ENCODE measurements at regions not wholly inside any gene's neighbourhood (a gene's known extent, or its start where the extent isn't known, plus 50 kb on each side); places are given as distances from the start of the nearest gene placed in this dataset.

GRCh38 chr4:156053174-156053573 is 99.5 kb upstream of the CTSO start:
- Histone ChIP-seq H3K4me3 (no peak overlapping the region), H3K27me3 (replicated peaks in 1 of 7) (no peaks in the 10 kb centered on the region), H3K9me3 (no peaks in the 10 kb centered on the region), H3K36me3 (no peaks in the 10 kb centered on the region), H3K27ac (no peak overlapping the region), H3K4me1 (no peaks in the 10 kb centered on the region)
- no peak for DNase-seq
- intact Hi-C loops (cut with DNase I; ENCODE audit: low total_unique reads) = no loop called here
- TF ChIP-seq POLR2A (IDR thresholded peaks at IDR 0.05) (no peak), CTCF (IDR thresholded peaks at IDR 0.05 in 8 of 11, conservative IDR thresholded peaks at IDR 0.05 in 3 of 11) (no peak), POLR2AphosphoS5 (IDR thresholded peaks at IDR 0.05) (no peak)
- 67 to 78% (median 77%) methylated on average over 3 of the region's 3 CpGs for WGBS, 5 donors

- DNase-seq = no peak
- intact Hi-C loops (cut with DNase I; ENCODE audit: low total_unique reads) = no loop called here
- no peaks in the 10 kb centered on the region for H3K4me1 ChIP-seq
- no peak overlapping the region for H3K4me3 ChIP-seq
- no peak overlapping the region for H3K27ac ChIP-seq
- H3K9me3 ChIP-seq = no peaks in the 10 kb centered on the region
- WGBS, 5 donors = 86 to 94% (median 89%) methylated on average over 2 of the region's 2 CpGs
- H3K27me3 ChIP-seq (replicated peaks in 1 of 7) = no peaks in the 10 kb centered on the region
- TF ChIP-seq CTCF (IDR thresholded peaks at IDR 0.05 in 8 of 11, conservative IDR thresholded peaks at IDR 0.05 in 3 of 11) (no peak), POLR2A (IDR thresholded peaks at IDR 0.05) (no peak), POLR2AphosphoS5 (IDR thresholded peaks at IDR 0.05) (no peak)
- no peaks in the 10 kb centered on the region for H3K36me3 ChIP-seq
These were observed 98.5 kb upstream of the CTSO start for GRCh38 chr4:156052116-156052515.

GRCh38 chr4:156038772-156039171 is 85.1 kb upstream of the CTSO start:
- Histone ChIP-seq H3K4me3 (no peak overlapping the region), H3K4me1 (no peaks in the 10 kb centered on the region), H3K27ac (no peak overlapping the region), H3K36me3 (no peaks in the 10 kb centered on the region), H3K27me3 (replicated peaks in 1 of 7) (no peaks in the 10 kb centered on the region), H3K9me3 (peaks cover 0 to 5% (median 0%) of the 10 kb centered on the region in 8 donors)
- intact Hi-C loops (cut with DNase I; ENCODE audit: low total_unique reads) = no loop called here
- no peak for TF ChIP-seq POLR2A (IDR thresholded peaks at IDR 0.05)
- no peak for TF ChIP-seq POLR2AphosphoS5 (IDR thresholded peaks at IDR 0.05)
- no peak for TF ChIP-seq CTCF (IDR thresholded peaks at IDR 0.05 in 8 of 11, conservative IDR thresholded peaks at IDR 0.05 in 3 of 11)
- DNase-seq = no peak
- 76 to 83% (median 80%) methylated on average over 4 of the region's 4 CpGs for WGBS, 5 donors

GRCh38 chr4:156036496-156036895 is 82.8 kb upstream of the CTSO start:
- Histone ChIP-seq H3K4me1 (no peaks in the 10 kb centered on the region), H3K4me3 (no peak overlapping the region), H3K36me3 (no peaks in the 10 kb centered on the region), H3K27me3 (replicated peaks in 1 of 7) (no peaks in the 10 kb centered on the region), H3K9me3 (no peaks in the 10 kb centered on the region), H3K27ac (no peak overlapping the region)
- no peak for TF ChIP-seq CTCF (IDR thresholded peaks at IDR 0.05 in 8 of 11, conservative IDR thresholded peaks at IDR 0.05 in 3 of 11)
- TF ChIP-seq POLR2AphosphoS5 (IDR thresholded peaks at IDR 0.05) = no peak
- TF ChIP-seq POLR2A (IDR thresholded peaks at IDR 0.05) = no peak
- no peak for DNase-seq
- intact Hi-C loops (cut with DNase I; ENCODE audit: low total_unique reads) = no loop called here
- 67 to 78% (median 72%) methylated on average over 1 of the region's 1 CpG for WGBS, 5 donors

All from spleen (tissue), 11 donors.